Activated CD8-positive, alpha-beta memory T cell treated with anti-CD3 and anti-CD28 coated beads for 48 hours (primary cell): ENCODE measurements at regions not wholly inside any gene's neighbourhood (a gene's known extent, or its start where the extent isn't known, plus 50 kb on each side); places are given as distances from the start of the nearest gene placed in this dataset.
A peak's percentile ranks its signal among the peaks of the same experiment; 100 is the strongest.

ENCODE experiments used
- DNase-seq, 3 experiments: peaks; one replicate each; pipeline ENCODE4 v3.0.0-alpha.2; 2020; ENCODE audit warnings: low read depth in 2 of 3, low spot score in 2 of 3

- DNase-seq = no peak
These were observed 187.3 kb upstream of the TSC22D2 start for GRCh38 chr3:150220799-150221198.

GRCh38 chr3:150220041-150220440, 188.1 kb upstream of the TSC22D2 start:
- DNase-seq = no peak

GRCh38 chr3:150218841-150219240, 189.3 kb upstream of the TSC22D2 start:
- DNase-seq = no peak

- DNase-seq = no peak
These were observed 189.9 kb upstream of the TSC22D2 start for GRCh38 chr3:150218236-150218635.

GRCh38 chr3:150217691-150218090, 190.4 kb upstream of the TSC22D2 start:
- DNase-seq = no peak

GRCh38 chr3:150216866-150217600, 191.1 kb upstream of the TSC22D2 start:
- DNase-seq = no peak

- no peak for DNase-seq
These were observed 191.9 kb upstream of the TSC22D2 start for GRCh38 chr3:150216041-150216811.

GRCh38 chr3:150215616-150216015, 192.5 kb upstream of the TSC22D2 start:
- DNase-seq = no peak

GRCh38 chr3:150213577-150213976, 194.5 kb upstream of the TSC22D2 start:
- DNase-seq = no peak

- no peak for DNase-seq
These were observed 197.5 kb upstream of the TSC22D2 start for GRCh38 chr3:150210461-150211110.

GRCh38 chr3:150203273-150203672, 204.8 kb upstream of the TSC22D2 start:
- no peak for DNase-seq

GRCh38 chr3:150202711-150203110, 205.4 kb upstream of the TSC22D2 start:
- DNase-seq = no peak

GRCh38 chr3:150194957-150195356, 213.1 kb upstream of the TSC22D2 start:
- DNase-seq = no peak

GRCh38 chr3:150194513-150194912, 213.6 kb upstream of the TSC22D2 start:
- DNase-seq = no peak

- no peak for DNase-seq
These were observed 213.9 kb upstream of the PFN2 start for GRCh38 chr3:150184426-150185071.

GRCh38 chr3:150183678-150184425, 213.2 kb upstream of the PFN2 start:
- DNase-seq = peak; percentile 4 to 12 (median 6)

GRCh38 chr3:150180334-150180733, 209.6 kb upstream of the PFN2 start:
- no peak for DNase-seq

- no peak for DNase-seq
These were observed 208.6 kb upstream of the PFN2 start for GRCh38 chr3:150179330-150179729.

GRCh38 chr3:150177673-150178381, 207.1 kb upstream of the PFN2 start:
- DNase-seq = no peak

- no peak for DNase-seq
These were observed 203.5 kb upstream of the PFN2 start for GRCh38 chr3:150174179-150174578.
